ENCODE measurements at regions not wholly inside any gene's neighbourhood (a gene's known extent, or its start where the extent isn't known, plus 50 kb on each side); places are given as distances from the start of the nearest gene placed in this dataset.

DNA sequence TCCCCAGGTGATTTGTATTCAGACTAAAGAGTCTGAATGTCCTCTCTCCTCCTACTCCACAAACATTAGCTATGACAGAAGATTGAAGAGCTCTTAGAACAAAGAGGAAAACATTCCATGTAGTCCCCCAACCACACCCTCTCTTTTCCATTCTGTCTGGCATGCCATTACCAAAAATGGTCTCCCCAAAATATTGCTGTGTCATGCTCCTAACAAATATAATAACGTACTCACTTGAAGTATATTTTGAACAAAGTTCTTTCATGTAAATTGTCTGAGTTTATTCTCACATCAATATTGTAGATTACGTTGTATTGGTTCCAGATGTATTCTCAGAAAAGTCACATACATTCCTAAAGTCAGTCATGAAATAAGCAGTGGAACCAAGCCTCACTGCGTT is 467.3 kb upstream of the IRAK1BP1 start:
- ATAC-seq (ENCODE audit: low FRiP score) (no peak), DNase-seq (ENCODE audit: low spot score) (no peak)
- TF ChIP-seq, protein P1, sequence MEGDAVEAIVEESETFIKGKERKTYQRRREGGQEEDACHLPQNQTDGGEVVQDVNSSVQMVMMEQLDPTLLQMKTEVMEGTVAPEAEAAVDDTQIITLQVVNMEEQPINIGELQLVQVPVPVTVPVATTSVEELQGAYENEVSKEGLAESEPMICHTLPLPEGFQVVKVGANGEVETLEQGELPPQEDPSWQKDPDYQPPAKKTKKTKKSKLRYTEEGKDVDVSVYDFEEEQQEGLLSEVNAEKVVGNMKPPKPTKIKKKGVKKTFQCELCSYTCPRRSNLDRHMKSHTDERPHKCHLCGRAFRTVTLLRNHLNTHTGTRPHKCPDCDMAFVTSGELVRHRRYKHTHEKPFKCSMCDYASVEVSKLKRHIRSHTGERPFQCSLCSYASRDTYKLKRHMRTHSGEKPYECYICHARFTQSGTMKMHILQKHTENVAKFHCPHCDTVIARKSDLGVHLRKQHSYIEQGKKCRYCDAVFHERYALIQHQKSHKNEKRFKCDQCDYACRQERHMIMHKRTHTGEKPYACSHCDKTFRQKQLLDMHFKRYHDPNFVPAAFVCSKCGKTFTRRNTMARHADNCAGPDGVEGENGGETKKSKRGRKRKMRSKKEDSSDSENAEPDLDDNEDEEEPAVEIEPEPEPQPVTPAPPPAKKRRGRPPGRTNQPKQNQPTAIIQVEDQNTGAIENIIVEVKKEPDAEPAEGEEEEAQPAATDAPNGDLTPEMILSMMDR (IDR thresholded peaks at IDR 0.05): no peak

DNA sequence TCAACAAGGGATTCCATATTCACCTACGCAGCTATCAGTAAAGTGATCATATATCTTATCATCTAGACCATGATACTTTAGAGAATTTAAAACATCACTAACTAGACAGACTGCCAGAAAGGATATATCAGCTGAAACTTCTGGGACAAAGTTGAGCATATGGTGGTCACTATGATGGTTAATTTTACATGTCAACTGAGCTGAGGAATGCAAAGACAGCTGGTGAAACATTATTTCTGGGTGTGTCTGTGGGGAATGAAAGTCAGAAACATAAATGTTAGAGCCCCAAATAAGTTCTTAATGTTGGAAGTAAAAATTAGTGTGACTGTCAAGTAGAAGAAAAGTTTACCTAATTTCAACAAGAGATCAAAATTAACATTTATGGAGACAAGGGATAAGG is 440.0 kb upstream of the IRAK1BP1 start:
- DNase-seq (ENCODE audit: low spot score): no peak
- TF ChIP-seq, protein P1 (IDR thresholded peaks at IDR 0.05): no peak
- ATAC-seq (ENCODE audit: low FRiP score): no peak

DNA sequence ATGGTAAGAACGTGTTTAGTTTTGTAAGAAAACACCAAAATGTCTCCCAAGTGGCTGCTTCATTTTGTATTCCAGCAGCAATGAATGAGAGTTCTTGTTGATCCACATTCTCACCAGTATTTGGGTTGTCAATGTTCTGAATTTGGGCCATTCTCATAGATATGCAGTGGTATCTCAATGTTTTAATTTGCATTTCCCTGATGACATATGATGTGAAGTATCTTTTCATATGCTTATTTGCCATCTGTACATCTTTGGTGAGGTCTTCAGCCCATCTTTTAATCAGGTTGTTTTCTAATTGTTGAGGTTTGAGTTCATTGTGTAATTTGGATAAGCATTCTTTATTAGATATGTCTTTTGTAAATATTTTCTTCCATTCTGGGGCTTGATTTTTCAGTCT is 436.8 kb upstream of the IRAK1BP1 start:
- TF ChIP-seq, protein P1 (IDR thresholded peaks at IDR 0.05): no peak
- ATAC-seq (ENCODE audit: low FRiP score) (no peak), DNase-seq (ENCODE audit: low spot score) (no peak)

DNA sequence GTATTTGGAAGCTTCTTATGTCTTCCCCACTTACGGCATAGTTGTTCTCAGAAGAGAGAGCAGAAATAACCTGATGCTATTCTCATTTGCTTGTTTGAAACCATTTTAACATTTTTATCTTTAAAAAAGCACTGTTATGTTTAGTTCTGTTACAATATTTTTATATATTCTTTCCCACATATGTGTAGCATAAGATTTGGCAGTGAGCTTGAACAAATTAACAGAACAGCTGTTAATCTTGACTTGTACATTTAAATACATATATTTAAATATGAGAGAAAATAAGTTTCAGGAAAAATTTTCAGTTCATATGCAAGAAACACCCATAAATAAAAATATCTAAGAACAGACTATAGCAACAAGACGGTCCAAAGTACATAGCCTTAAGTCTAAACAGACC is 431.7 kb upstream of the IRAK1BP1 start:
- TF ChIP-seq, protein P1 (IDR thresholded peaks at IDR 0.05): no peak
- no peak for ATAC-seq (ENCODE audit: low FRiP score)
- DNase-seq (ENCODE audit: low spot score): no peak

DNA sequence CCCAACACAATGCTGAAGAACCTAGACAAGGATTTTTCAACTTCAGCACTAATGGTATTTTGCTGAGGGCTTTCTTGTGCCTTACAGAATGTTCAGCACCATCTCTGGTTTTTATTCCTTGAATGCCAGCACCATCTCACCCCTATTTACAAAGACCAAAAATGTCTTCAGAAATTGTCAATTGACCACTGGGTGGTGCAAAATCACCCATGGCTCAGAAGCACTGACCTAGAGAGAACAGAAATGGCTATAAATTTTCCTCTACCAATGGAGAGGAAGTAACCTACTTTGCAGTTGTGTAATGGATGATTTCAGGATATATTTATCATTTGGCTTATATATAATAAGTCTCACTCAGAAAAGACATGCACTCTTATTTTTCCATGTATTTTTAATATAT is 431.0 kb upstream of the IRAK1BP1 start:
- TF ChIP-seq, protein P1 (IDR thresholded peaks at IDR 0.05): no peak
- no peak for ATAC-seq (ENCODE audit: low FRiP score)
- DNase-seq (ENCODE audit: low spot score): no peak

DNA sequence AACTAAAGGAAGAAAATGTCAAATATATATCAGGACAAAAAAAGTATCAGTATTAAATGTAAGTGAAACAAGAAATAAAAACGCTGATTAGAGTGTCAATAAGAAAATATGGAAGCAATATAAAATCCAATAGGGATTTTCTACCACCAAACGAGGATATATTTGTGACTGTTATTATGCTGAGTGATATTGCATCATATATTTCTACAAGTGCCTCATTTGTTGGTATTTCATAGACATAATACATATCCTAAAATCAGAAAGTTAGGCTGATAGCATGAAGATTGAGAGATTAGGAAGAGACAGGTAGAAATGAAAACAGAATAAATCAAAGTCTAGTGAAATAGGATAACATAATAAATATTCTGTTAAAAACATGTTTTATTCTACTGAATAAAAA is 429.2 kb upstream of the IRAK1BP1 start:
- TF ChIP-seq, protein P1 (IDR thresholded peaks at IDR 0.05): no peak
- ATAC-seq (ENCODE audit: low FRiP score) (no peak), DNase-seq (ENCODE audit: low spot score) (no peak)

DNA sequence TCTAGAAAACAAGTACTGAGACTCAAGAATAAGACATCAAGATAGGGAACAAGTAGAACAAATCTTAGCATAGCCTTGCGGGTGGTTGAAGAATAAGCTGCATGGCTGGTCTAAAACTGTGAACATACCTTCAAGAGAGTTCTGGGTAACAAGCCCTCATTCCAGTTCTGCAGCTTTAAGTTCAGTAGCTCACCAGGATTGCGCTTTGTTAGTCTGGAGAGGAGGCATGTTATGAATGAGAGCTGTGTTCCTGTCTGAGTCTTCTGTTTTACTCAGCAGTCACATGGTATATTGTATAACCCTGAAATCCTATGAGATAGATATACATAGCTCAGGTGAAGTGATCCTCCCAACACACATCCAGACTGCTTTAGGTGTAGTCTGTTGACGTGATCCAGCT is 406.6 kb upstream of the IRAK1BP1 start:
- DNase-seq (ENCODE audit: low spot score) (no peak), ATAC-seq (ENCODE audit: low FRiP score) (no peak)
- TF ChIP-seq, protein P1 (IDR thresholded peaks at IDR 0.05): no peak

Measured in omental fat pad (tissue), 3 donors.